ENCODE measurements at regions not wholly inside any gene's neighbourhood (a gene's known extent, or its start where the extent isn't known, plus 50 kb on each side); places are given as distances from the start of the nearest gene placed in this dataset.

DNA sequence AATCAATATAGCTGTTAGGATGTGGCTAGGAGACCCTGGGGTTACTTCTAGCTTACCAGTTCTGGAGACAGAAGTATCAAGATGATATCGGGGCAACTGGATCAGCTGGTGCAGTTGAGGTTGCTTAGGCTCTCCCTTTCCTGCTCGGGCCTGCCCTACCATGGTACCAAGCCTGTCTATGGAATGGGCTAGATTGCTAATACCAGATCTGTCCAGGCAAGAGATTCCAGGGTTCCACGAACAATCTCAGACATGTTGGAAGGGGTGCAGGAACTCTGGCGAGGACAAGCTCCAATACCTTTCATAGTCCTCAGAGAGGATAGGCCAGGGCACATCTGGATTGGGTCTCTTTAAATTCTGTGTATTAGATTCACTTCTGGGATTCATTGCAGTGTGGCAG, 53.8 kb downstream of the ADM start:
- ATAC-seq (no peak), DNase-seq (no peak)
- Histone ChIP-seq H3K27me3 (ENCODE audit: control insufficient read depth, insufficient read depth) (no peaks in the 10 kb centered on the region), H3K4me1 (ENCODE audit: control insufficient read depth, insufficient read depth, low read length) (no peaks in the 10 kb centered on the region), H3K27ac (ENCODE audit: low read length) (no peak overlapping the region), H3K9me3 (ENCODE audit: control insufficient read depth, low read length) (no peaks in the 10 kb centered on the region), H3K4me3 (ENCODE audit: low read length) (no peak overlapping the region)
- 94% methylated on average over 4 of the region's 4 CpGs for WGBS
- intact Hi-C loops (cut with DNase I), result no loop called here

- no peak overlapping the region for H3K27ac ChIP-seq (ENCODE audit: low read length)
- H3K27me3 ChIP-seq (ENCODE audit: control insufficient read depth, insufficient read depth), result no peaks in the 10 kb centered on the region
- WGBS, result 87% methylated on average over 1 of the region's 1 CpG
- H3K4me1 ChIP-seq (ENCODE audit: control insufficient read depth, insufficient read depth, low read length), result no peaks in the 10 kb centered on the region
- intact Hi-C loops (cut with DNase I), result no loop called here
- ATAC-seq, result no peak
- H3K9me3 ChIP-seq (ENCODE audit: control insufficient read depth, low read length), result no peaks in the 10 kb centered on the region
- no peak overlapping the region for H3K4me3 ChIP-seq (ENCODE audit: low read length)
- no peak for DNase-seq
These were observed 54.3 kb downstream of the ADM start for GRCh38 chr11:10359171-10359570.

DNA sequence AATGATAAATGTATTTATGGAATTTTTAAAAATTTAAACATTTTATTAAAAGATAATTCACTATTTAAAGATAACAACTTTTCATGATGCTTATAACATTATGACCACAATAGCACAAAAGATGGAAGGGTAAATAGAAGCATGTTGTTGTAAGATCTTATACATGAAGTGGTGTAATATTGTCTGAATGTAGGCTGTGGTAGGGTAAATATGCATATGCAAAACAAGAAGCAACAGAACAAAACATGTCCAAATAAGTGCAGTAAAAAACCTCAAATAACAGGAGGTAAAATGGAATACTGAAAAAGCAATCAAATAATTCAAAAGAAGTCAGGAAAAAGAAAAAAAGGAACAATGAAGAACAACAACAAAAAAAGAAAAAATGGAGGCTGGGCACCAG, 56.0 kb downstream of the ADM start:
- ATAC-seq, result no peak
- intact Hi-C loops (cut with DNase I), result loop anchor here in 1 of 4 donors (10.0 kb wide), 1 partner anchor 46 kb away; no protein-coding TSS in a partner anchor
- no peaks in the 10 kb centered on the region for H3K4me1 ChIP-seq (ENCODE audit: control insufficient read depth, insufficient read depth, low read length)
- DNase-seq, result no peak
- no peak overlapping the region for H3K27ac ChIP-seq (ENCODE audit: low read length)
- H3K27me3 ChIP-seq (ENCODE audit: control insufficient read depth, insufficient read depth), result no peaks in the 10 kb centered on the region
- no peak overlapping the region for H3K4me3 ChIP-seq (ENCODE audit: low read length)
- no peaks in the 10 kb centered on the region for H3K9me3 ChIP-seq (ENCODE audit: control insufficient read depth, low read length)

DNA sequence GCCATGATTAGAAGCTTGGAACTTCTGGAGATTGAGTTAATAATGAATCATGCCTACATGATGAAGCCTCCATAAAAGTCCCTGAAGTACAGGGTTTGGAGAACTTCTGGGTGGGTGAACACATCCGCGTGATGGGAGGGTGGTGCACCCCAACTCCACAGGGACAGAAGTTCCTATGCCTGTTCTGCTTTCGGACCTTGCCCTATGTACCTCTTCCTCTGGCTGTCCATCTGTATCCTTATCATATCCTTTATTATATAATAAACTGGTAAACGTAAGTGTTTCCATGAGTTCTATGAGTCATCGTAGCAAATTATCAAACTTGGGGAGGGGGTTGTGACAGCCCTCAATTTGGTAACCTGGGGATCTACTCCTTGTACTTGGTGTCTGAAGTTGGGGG, 60.2 kb downstream of the ADM start:
- Histone ChIP-seq H3K9me3 (ENCODE audit: control insufficient read depth, low read length) (no peaks in the 10 kb centered on the region), H3K4me3 (ENCODE audit: low read length) (no peak overlapping the region), H3K27ac (ENCODE audit: low read length) (no peak overlapping the region), H3K27me3 (ENCODE audit: control insufficient read depth, insufficient read depth) (no peaks in the 10 kb centered on the region), H3K4me1 (ENCODE audit: control insufficient read depth, insufficient read depth, low read length) (peaks cover 3% of the 10 kb centered on the region)
- ATAC-seq (no peak), DNase-seq (no peak)
- intact Hi-C loops (cut with DNase I), result loop anchor here in 1 of 4 donors (10.0 kb wide), 1 partner anchor 50 kb away; no protein-coding TSS in a partner anchor
- 81% methylated on average over 5 of the region's 5 CpGs for WGBS

GRCh38 chr11:10366568-10367331, 61.9 kb downstream of the ADM start:
- peak; percentile 93 to 97 for ATAC-seq
- Histone ChIP-seq H3K4me1 (ENCODE audit: control insufficient read depth, insufficient read depth, low read length) (peaks cover 3% of the 10 kb centered on the region), H3K9me3 (ENCODE audit: control insufficient read depth, low read length) (no peaks in the 10 kb centered on the region), H3K4me3 (ENCODE audit: low read length) (no peak overlapping the region), H3K27ac (ENCODE audit: low read length) (peak overlapping the region; percentile 54), H3K27me3 (ENCODE audit: control insufficient read depth, insufficient read depth) (no peaks in the 10 kb centered on the region)
- WGBS, result 25% methylated on average over 8 of the region's 8 CpGs
- peak; percentile 85 to 92 (median 89) for DNase-seq
- intact Hi-C loops (cut with DNase I), result loop anchor here in 1 of 4 donors (10.0 kb wide), 1 partner anchor 52 kb away; no protein-coding TSS in a partner anchor

DNA sequence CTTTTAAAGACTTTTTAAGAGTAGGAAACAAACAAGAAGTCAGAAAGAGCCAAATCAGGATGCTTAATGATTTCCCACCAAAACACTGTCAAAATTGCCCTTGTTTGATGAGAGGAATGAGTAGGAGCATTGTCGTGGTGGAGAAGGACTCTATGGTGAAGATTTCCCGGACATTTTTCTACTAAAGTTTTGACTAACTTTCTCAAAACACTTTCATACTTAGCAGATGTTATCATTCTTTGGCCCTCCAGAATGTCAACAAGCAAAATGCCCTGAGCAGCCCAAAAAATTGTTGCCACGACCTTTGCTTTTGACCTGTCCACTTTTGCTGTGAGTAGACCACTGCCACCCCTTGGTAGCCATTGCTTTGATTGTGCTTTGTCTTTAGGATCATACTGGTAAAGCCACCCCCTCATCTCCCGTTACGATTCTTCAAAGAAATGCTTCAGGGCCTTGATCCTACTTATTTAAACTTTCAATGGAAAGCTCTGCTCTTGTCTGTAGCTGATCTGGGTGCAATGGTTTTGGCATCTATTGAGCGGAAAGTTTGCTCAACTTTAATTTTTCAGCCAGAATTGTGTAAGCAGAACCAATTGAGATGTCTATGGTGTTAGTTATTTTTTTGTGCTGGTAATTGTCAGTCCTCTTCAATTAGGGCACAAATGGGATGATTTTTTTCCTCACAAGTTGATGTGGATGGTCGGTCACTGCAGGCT, 67.2 kb downstream of the ADM start:
- no peaks in the 10 kb centered on the region for H3K27me3 ChIP-seq (ENCODE audit: control insufficient read depth, insufficient read depth)
- H3K9me3 ChIP-seq (ENCODE audit: control insufficient read depth, low read length), result no peaks in the 10 kb centered on the region
- 83% methylated on average over 7 of the region's 7 CpGs for WGBS
- DNase-seq (no peak), ATAC-seq (no peak)
- no peak overlapping the region for H3K27ac ChIP-seq (ENCODE audit: low read length)
- no peaks in the 10 kb centered on the region for H3K4me1 ChIP-seq (ENCODE audit: control insufficient read depth, insufficient read depth, low read length)
- no peak overlapping the region for H3K4me3 ChIP-seq (ENCODE audit: low read length)
- intact Hi-C loops (cut with DNase I), result no loop called here

DNA sequence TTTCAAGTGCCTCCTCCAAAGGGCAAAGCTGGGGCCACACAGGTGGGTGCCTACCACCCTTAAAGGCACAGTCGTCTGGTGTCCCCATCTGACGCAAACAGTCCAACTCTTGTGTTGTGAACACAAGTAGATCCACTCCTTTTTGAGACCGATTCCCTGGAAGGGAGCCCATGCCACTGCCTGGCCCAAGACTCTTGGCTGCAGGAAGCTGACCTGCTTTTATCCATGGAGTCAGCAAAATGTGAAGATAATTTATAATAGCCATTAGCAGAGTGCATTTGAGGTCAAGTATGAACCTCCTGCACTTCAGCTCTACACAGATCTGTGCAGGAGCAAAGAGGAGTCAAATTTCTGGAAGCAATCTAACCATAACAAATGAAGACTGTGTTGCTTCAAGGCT, 68.5 kb downstream of the ADM start:
- peak in 2 of 3 donors; percentile 32 to 47 for DNase-seq
- intact Hi-C loops (cut with DNase I), result no loop called here
- 53% methylated on average over 3 of the region's 3 CpGs for WGBS
- H3K27ac ChIP-seq (ENCODE audit: low read length), result no peak overlapping the region
- no peak overlapping the region for H3K4me3 ChIP-seq (ENCODE audit: low read length)
- peak in 1 of 2 donors; percentile 25 for ATAC-seq
- no peaks in the 10 kb centered on the region for H3K27me3 ChIP-seq (ENCODE audit: control insufficient read depth, insufficient read depth)
- no peaks in the 10 kb centered on the region for H3K9me3 ChIP-seq (ENCODE audit: control insufficient read depth, low read length)
- peaks cover 1% of the 10 kb centered on the region for H3K4me1 ChIP-seq (ENCODE audit: control insufficient read depth, insufficient read depth, low read length)

DNA sequence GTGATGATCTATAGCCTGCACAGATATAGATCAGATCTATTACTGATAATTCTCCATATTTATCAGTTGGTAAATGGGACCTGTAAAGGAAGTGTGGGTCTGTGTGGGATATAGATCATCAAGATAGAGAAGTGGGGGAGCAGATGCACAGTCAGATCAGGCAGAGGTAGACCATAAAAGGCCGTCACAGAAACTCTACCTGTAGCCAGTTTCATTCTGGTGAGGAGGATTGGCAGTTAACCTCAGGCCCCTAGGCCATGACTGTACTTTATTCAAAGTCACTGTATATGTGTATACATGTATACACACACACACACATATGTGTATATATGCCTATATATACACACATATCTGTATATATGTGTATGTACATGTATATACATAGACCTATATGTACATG, 69.1 kb downstream of the ADM start:
- 90% methylated on average over 1 of the region's 1 CpG for WGBS
- Histone ChIP-seq H3K4me3 (ENCODE audit: low read length) (no peak overlapping the region), H3K27ac (ENCODE audit: low read length) (no peak overlapping the region), H3K4me1 (ENCODE audit: control insufficient read depth, insufficient read depth, low read length) (peaks cover 3% of the 10 kb centered on the region), H3K9me3 (ENCODE audit: control insufficient read depth, low read length) (no peaks in the 10 kb centered on the region), H3K27me3 (ENCODE audit: control insufficient read depth, insufficient read depth) (no peaks in the 10 kb centered on the region)
- DNase-seq (no peak), ATAC-seq (no peak)
- intact Hi-C loops (cut with DNase I), result no loop called here

GRCh38 chr11:10374386-10374785, 69.5 kb downstream of the ADM start:
- intact Hi-C loops (cut with DNase I), result no loop called here
- peaks cover 3% of the 10 kb centered on the region for H3K4me1 ChIP-seq (ENCODE audit: control insufficient read depth, insufficient read depth, low read length)
- ATAC-seq, result no peak
- WGBS, result 77% methylated on average over 1 of the region's 1 CpG
- H3K27me3 ChIP-seq (ENCODE audit: control insufficient read depth, insufficient read depth), result no peaks in the 10 kb centered on the region
- no peak for DNase-seq
- no peaks in the 10 kb centered on the region for H3K9me3 ChIP-seq (ENCODE audit: control insufficient read depth, low read length)
- H3K27ac ChIP-seq (ENCODE audit: low read length), result no peak overlapping the region
- H3K4me3 ChIP-seq (ENCODE audit: low read length), result no peak overlapping the region

DNA sequence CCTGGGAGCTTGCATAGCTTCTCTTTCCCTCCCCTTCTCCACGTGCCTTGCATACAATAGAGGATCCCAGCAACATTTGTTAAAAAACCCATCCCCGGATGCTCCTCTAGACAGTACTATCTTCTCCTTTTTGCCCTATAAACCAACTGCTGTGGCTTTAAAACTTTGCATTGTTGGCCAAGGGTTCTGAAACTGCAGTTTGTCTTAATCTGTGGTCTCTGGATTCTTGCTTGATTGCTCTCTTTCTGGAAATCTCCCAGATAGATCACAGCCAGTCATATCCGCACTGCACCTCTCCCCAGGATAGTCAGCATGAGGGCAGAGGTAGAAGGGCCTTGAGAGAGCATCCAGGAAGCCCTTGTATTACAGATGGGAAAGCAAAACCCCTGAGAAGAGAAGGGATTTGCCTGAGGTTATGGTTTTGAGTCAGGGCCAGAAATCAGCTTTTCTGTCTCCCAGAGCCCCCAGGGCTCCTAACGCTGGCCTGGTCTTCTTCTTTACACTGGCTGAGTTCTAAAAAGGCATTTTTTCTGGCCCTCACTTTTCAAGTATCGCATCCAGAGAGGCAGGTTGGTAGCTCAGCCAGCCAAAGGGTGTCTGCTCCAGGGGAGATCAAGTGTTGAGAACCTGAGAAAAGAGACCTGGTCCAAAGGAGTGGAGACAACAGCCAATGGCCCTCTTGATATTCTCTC, 70.6 kb downstream of the ADM start:
- no peak overlapping the region for H3K27ac ChIP-seq (ENCODE audit: low read length)
- intact Hi-C loops (cut with DNase I), result no loop called here

DNA sequence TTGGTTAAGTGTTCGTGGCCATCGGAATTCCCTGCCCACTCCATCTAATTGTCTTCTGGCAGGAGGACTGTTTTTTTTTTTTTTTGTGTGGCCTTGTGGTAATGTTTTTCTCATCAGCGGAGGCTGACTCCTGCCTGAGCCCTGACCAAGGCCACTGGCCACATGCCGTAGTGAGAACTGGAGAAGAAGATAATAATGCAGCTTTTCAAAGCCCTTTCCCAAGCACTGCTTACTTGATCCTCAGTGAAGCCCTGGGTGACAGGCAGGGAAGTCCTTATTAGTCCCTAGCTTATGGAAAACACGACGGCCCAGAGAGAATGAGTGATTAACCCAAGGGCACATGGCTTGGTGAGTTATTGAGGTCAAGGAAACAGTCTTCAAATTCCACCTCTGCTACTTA, 71.2 kb downstream of the ADM start:
- no peak overlapping the region for H3K4me3 ChIP-seq (ENCODE audit: low read length)
- intact Hi-C loops (cut with DNase I), result no loop called here
- no peak for DNase-seq

More for the DNA sequence above, 70.6 kb downstream of the ADM start:
- ATAC-seq, result no peak
- no peaks in the 10 kb centered on the region for H3K27me3 ChIP-seq (ENCODE audit: control insufficient read depth, insufficient read depth)
- DNase-seq, result no peak
- 77% methylated on average over 5 of the region's 5 CpGs for WGBS
- no peaks in the 10 kb centered on the region for H3K9me3 ChIP-seq (ENCODE audit: control insufficient read depth, low read length)
- H3K4me1 ChIP-seq (ENCODE audit: control insufficient read depth, insufficient read depth, low read length), result peaks cover 3% of the 10 kb centered on the region
- no peak overlapping the region for H3K4me3 ChIP-seq (ENCODE audit: low read length)

More for the DNA sequence above, 71.2 kb downstream of the ADM start:
- H3K27me3 ChIP-seq (ENCODE audit: control insufficient read depth, insufficient read depth), result no peaks in the 10 kb centered on the region
- 81% methylated on average over 6 of the region's 6 CpGs for WGBS
- no peak for ATAC-seq
- no peaks in the 10 kb centered on the region for H3K9me3 ChIP-seq (ENCODE audit: control insufficient read depth, low read length)
- H3K4me1 ChIP-seq (ENCODE audit: control insufficient read depth, insufficient read depth, low read length), result peaks cover 5% of the 10 kb centered on the region
- no peak overlapping the region for H3K27ac ChIP-seq (ENCODE audit: low read length)
